ENCODE measurements at regions not wholly inside any gene's neighbourhood (a gene's known extent, or its start where the extent isn't known, plus 50 kb on each side); places are given as distances from the start of the nearest gene placed in this dataset.
A peak's percentile ranks its signal among the peaks of the same experiment; 100 is the strongest.

- H3K4me3 ChIP-seq (ENCODE audit: low read depth, low read length) = no peak overlapping the region
- DNase-seq (ENCODE audit: low read depth) = no peak
These were observed 352.4 kb upstream of the MEOX2 start for GRCh38 chr7:16038906-16039305.

GRCh38 chr7:16035392-16035791 is 348.9 kb upstream of the MEOX2 start:
- DNase-seq (ENCODE audit: low read depth) = no peak
- no peak overlapping the region for H3K4me3 ChIP-seq (ENCODE audit: low read depth, low read length)

- no peak overlapping the region for H3K4me3 ChIP-seq (ENCODE audit: low read depth, low read length)
- DNase-seq (ENCODE audit: low read depth) = no peak
These were observed 348.4 kb upstream of the MEOX2 start for GRCh38 chr7:16034866-16035265.

- H3K4me3 ChIP-seq (ENCODE audit: low read depth, low read length) = no peak overlapping the region
- DNase-seq (ENCODE audit: low read depth) = peak; percentile 48
These were observed 347.9 kb upstream of the MEOX2 start for GRCh38 chr7:16034353-16034752.

GRCh38 chr7:16033233-16033632 is 346.8 kb upstream of the MEOX2 start:
- no peak overlapping the region for H3K4me3 ChIP-seq (ENCODE audit: low read depth, low read length)
- DNase-seq (ENCODE audit: low read depth) = no peak

GRCh38 chr7:16028636-16029035 is 342.2 kb upstream of the MEOX2 start:
- H3K4me3 ChIP-seq (ENCODE audit: low read depth, low read length) = no peak overlapping the region
- no peak for DNase-seq (ENCODE audit: low read depth)

- no peak overlapping the region for H3K4me3 ChIP-seq (ENCODE audit: low read depth, low read length)
- peak; percentile 76 for DNase-seq (ENCODE audit: low read depth)
These were observed 341.6 kb upstream of the MEOX2 start for GRCh38 chr7:16028103-16028502.

GRCh38 chr7:16027396-16027795 is 340.9 kb upstream of the MEOX2 start:
- no peak overlapping the region for H3K4me3 ChIP-seq (ENCODE audit: low read depth, low read length)
- DNase-seq (ENCODE audit: low read depth) = no peak

- peak; percentile 37 for DNase-seq (ENCODE audit: low read depth)
- no peak overlapping the region for H3K4me3 ChIP-seq (ENCODE audit: low read depth, low read length)
These were observed 340.0 kb upstream of the MEOX2 start for GRCh38 chr7:16026253-16027020.

GRCh38 chr7:16025696-16026095 is 339.2 kb upstream of the MEOX2 start:
- DNase-seq (ENCODE audit: low read depth) = no peak
- no peak overlapping the region for H3K4me3 ChIP-seq (ENCODE audit: low read depth, low read length)

- DNase-seq (ENCODE audit: low read depth) = no peak
These were observed 337.0 kb upstream of the MEOX2 start for GRCh38 chr7:16023503-16023902.

GRCh38 chr7:16023046-16023445 is 336.6 kb upstream of the MEOX2 start:
- no peak overlapping the region for H3K4me3 ChIP-seq (ENCODE audit: low read depth, low read length)
- no peak for DNase-seq (ENCODE audit: low read depth)

More at GRCh38 chr7:16023503-16023902, 337.0 kb upstream of the MEOX2 start:
- H3K4me3 ChIP-seq (ENCODE audit: low read depth, low read length) = no peak overlapping the region

- no peak for DNase-seq (ENCODE audit: low read depth)
- no peak overlapping the region for H3K4me3 ChIP-seq (ENCODE audit: low read depth, low read length)
These were observed 335.4 kb upstream of the MEOX2 start for GRCh38 chr7:16021851-16022250.

- no peak overlapping the region for H3K4me3 ChIP-seq (ENCODE audit: low read depth, low read length)
- no peak for DNase-seq (ENCODE audit: low read depth)
These were observed 329.5 kb upstream of the MEOX2 start for GRCh38 chr7:16015981-16016380.

- no peak for DNase-seq (ENCODE audit: low read depth)
- no peak overlapping the region for H3K4me3 ChIP-seq (ENCODE audit: low read depth, low read length)
These were observed 327.5 kb upstream of the MEOX2 start for GRCh38 chr7:16014031-16014430.

GRCh38 chr7:16007911-16008310 is 321.4 kb upstream of the MEOX2 start:
- H3K4me3 ChIP-seq (ENCODE audit: low read depth, low read length) = no peak overlapping the region
- no peak for DNase-seq (ENCODE audit: low read depth)

- no peak for DNase-seq (ENCODE audit: low read depth)
- H3K4me3 ChIP-seq (ENCODE audit: low read depth, low read length) = no peak overlapping the region
These were observed 318.2 kb upstream of the MEOX2 start for GRCh38 chr7:16004702-16005101.

GRCh38 chr7:16001477-16001876 is 315.0 kb upstream of the MEOX2 start:
- no peak overlapping the region for H3K4me3 ChIP-seq (ENCODE audit: low read depth, low read length)
- no peak for DNase-seq (ENCODE audit: low read depth)

GRCh38 chr7:15998617-15999016 is 312.1 kb upstream of the MEOX2 start:
- H3K4me3 ChIP-seq (ENCODE audit: low read depth, low read length) = no peak overlapping the region

GRCh38 chr7:15995027-15995426 is 308.5 kb upstream of the MEOX2 start:
- no peak overlapping the region for H3K4me3 ChIP-seq (ENCODE audit: low read depth, low read length)

More at GRCh38 chr7:15998617-15999016, 312.1 kb upstream of the MEOX2 start:
- DNase-seq (ENCODE audit: low read depth) = no peak

GRCh38 chr7:15989194-15989593 is 302.7 kb upstream of the MEOX2 start:
- no peak overlapping the region for H3K4me3 ChIP-seq (ENCODE audit: low read depth, low read length)
- no peak for DNase-seq (ENCODE audit: low read depth)

More at GRCh38 chr7:15995027-15995426, 308.5 kb upstream of the MEOX2 start:
- DNase-seq (ENCODE audit: low read depth) = no peak

All from skeletal muscle cell (primary cell).